ENCODE measurements at regions not wholly inside any gene's neighbourhood (a gene's known extent, or its start where the extent isn't known, plus 50 kb on each side); places are given as distances from the start of the nearest gene placed in this dataset.

GRCh38 chr1:81489372-81489934 lies 311.3 kb upstream of the ADGRL2 start:
- no peak for TF ChIP-seq POLR2A (IDR thresholded peaks at IDR 0.05)
- TF ChIP-seq, protein P1, sequence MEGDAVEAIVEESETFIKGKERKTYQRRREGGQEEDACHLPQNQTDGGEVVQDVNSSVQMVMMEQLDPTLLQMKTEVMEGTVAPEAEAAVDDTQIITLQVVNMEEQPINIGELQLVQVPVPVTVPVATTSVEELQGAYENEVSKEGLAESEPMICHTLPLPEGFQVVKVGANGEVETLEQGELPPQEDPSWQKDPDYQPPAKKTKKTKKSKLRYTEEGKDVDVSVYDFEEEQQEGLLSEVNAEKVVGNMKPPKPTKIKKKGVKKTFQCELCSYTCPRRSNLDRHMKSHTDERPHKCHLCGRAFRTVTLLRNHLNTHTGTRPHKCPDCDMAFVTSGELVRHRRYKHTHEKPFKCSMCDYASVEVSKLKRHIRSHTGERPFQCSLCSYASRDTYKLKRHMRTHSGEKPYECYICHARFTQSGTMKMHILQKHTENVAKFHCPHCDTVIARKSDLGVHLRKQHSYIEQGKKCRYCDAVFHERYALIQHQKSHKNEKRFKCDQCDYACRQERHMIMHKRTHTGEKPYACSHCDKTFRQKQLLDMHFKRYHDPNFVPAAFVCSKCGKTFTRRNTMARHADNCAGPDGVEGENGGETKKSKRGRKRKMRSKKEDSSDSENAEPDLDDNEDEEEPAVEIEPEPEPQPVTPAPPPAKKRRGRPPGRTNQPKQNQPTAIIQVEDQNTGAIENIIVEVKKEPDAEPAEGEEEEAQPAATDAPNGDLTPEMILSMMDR (IDR thresholded peaks at IDR 0.05): no peak
